Kidney capillary endothelial cell (primary cell): ENCODE measurements at regions not wholly inside any gene's neighbourhood (a gene's known extent, or its start where the extent isn't known, plus 50 kb on each side); places are given as distances from the start of the nearest gene placed in this dataset.
"Not testable (repeated sequence)": the region's sequence is repeated elsewhere in the genome, so short reads cannot be mapped to it uniquely, and the experiment has no call there.

ENCODE experiments used
- DNase-seq: peaks from one replicate; pipeline ENCODE4 v3.0.0-alpha.2; 2018; ENCODE audit warnings: low spot score

- DNase-seq: peak; percentile 38
Observed at GRCh38 chr3:152581951-152582350, 253.0 kb upstream of the P2RY1 start.

GRCh38 chr3:152583963-152584362 is 251.0 kb upstream of the P2RY1 start:
- no peak for DNase-seq

DNA sequence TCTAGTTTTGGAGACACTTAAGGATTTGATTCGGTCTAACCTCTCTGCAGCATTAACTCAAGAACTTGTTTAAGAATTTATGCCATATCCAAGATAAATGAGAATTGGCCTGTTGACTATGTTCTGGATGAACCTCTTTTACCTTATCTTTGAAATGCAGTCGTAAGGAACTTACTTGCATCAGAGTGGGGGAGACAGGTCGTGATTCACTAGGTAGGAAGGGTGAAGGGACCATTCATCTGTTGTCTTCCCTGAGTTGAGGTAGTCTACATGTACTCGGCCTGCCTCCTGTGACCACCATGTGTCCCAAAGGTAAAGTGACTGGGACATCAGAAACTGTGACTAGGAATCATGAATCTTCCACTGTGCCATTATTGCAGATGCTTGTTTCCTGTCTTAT is 248.0 kb upstream of the P2RY1 start:
- no peak for DNase-seq

DNA sequence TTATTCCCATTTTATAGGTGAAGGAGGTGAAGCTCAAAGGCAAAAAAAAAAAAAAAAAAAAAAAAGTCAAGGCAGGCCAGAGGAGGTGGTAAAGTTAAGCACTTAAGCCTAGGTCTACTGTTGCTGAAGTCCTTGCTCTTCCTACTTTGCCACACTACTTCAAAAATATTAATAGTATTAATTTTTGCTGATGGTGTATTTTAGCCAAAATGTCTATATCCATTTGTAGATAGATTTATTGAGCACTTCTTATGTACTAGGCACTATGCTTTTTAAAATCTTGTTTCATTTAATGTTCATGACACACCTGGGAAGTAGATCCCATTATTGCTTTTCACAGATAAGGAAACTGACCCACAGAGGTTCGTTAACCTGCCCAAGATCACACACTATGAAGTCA is 247.1 kb upstream of the P2RY1 start:
- no peak for DNase-seq

DNA sequence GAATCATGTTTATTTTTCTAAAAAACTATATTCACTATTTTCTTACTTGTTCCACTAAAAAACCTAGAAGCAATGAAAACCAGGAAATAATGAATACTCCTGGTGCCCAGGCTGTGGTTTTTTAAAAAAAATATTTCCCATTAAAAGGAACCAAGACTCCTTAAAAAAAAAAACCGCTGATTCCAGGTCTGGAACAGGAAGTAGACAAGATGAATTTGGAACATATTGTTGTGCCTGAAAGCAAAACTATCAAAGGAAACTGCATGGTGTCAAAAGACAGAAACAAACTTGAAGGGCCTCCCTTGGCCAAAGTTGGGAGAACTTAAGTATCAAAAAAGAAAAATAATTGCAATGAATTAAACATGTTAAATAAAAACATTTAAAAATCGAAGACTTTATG is 245.3 kb upstream of the P2RY1 start:
- no peak for DNase-seq

DNA sequence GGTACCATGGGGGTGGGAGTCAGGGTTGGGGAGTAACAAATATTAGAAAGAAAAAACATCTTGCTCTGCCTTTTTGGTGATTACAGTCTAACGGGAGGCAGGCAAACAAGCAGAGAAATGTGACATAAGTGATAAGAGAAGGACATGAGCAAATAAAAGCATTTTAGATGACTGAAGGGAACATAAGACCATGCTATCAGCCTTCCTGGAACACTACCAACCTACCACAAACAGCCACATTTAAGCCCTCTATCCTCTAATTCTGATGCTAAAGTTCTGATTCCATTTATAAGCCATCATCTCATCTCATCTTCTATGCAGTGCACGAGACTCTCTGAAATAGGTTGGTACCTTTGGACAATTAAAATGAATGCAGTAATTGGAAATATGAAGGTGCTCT is 243.4 kb upstream of the P2RY1 start:
- DNase-seq: no peak

DNA sequence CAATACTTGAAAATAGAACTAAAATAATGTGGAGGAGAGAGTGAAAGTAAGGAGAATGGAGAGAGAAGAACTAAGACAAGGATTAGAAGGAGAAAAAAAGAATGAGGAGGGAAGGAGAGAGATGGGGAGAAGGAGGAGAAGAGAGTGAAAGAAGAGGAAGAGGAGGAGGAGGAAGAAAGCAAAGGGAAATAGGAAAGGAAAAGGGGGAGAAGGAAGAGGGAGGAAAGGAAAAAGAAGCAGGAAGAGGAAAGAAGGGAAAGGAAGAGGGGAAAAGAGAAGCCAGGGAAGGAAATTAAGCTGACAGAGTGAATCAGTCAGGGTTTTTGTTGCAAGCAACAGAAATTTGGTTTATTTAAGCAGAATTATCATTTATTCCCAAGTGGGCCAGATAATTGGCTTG is 241.7 kb upstream of the P2RY1 start:
- no peak for DNase-seq

DNA sequence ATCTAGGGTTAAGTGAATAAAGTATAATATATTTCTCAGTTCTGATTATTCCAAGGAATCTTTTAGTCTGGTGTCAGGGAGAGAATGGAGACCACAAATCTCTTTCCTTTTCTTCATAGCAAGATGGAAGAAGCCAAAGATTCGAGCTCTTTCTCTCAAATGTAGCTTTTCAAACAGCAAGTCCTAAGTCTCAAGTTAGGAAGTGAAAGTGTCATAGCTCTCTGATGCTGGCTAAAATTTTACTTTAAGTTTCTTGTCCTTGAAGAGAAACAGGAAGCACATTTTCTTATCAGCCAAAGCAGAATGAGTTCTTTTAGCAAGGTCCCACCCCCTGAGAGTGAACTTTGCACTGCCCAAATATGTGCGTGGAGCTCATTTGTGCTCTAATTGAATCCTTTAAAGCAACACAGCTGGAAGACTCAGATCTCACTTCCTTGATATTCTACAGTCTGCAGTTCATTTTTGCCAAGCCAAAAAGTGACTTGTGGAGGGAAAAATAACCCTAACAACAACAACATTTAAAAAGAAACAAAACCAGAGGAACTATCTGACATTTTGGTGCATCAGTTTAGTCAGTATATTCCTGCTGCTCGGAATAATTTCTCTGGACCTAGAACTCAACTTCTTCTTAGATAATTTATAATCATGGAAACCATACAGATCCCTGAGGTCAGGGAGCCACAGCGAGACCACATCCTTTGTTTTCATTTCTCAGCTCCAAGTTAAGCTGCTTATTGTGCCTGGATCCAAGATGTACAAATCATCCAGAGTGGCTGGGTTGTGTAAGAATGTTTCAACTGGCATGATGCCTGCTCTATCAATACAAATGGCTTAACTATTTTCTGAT is 238.7 kb upstream of the P2RY1 start:
- DNase-seq: peak; percentile 23

- not testable (repeated sequence) for DNase-seq
Observed at GRCh38 chr3:152596832-152597231, 238.1 kb upstream of the P2RY1 start.

- no peak for DNase-seq
Observed at GRCh38 chr3:152606146-152606545, 228.8 kb upstream of the P2RY1 start.

GRCh38 chr3:152607179-152607578 is 227.8 kb upstream of the P2RY1 start:
- DNase-seq: no peak

GRCh38 chr3:152608696-152609594 is 226.0 kb upstream of the P2RY1 start:
- no peak for DNase-seq

DNA sequence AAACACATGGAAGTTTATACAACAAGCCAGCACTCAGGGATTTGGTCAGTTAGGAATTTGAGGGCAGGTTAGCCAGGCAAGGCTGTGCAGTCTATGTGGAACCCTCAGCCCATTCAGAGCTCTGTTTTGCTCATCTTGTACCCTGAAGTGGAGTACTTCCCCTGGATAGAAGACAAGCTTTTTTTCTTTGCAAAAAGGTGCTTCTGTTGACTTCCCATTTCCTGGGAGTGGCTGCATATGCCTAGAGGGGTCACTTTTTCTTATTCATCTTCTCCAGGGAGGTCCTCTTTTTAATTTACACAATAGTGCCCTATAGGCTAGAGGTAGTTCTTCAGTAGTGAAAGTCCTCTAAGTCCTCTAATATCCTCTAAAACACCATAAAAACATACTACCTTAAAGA is 225.0 kb upstream of the P2RY1 start:
- DNase-seq: no peak

- no peak for DNase-seq
Observed at GRCh38 chr3:152610622-152611021, 224.3 kb upstream of the P2RY1 start.

DNA sequence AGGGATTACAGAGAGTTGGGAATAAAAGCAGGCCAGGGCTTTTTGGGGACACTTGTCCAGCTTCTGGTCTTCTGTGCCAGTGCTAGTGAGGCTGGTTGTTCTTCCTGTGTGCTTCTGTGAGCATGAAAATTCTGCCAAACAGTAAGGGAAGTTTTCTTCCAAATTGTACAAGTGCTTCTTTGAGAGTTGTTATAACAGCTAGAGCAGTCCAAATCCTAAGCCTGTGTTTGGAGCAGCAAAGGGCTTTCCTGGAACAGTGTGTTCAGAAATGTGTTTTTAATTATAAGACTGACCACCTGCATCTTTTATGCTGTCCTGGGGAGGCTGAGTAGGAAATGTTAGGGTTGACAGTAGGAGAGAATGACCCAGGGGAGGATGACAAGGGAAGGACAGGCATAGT is 223.0 kb upstream of the P2RY1 start:
- DNase-seq: no peak

GRCh38 chr3:152613851-152614250 is 221.1 kb upstream of the P2RY1 start:
- no peak for DNase-seq

DNA sequence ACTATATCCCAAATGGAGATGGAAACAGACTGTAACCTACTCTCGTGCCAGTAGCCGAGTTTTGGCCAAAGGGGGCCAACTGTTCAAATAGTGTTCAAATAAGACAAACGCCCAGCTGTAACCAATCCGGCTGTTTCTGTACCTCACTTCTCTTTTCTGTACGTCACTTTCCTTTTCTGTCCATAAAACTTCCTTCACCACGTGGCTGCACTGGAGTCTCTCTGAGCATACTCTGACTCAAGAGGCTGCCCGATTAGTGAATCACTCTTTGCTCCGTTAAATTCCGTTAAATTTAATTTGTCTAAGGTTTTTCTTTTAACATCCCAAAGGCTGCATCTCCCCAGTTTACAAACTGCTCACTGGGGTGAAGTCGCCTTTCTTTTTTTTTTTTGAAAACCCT is 219.2 kb upstream of the P2RY1 start:
- no peak for DNase-seq

GRCh38 chr3:152617609-152618008 is 217.3 kb upstream of the P2RY1 start:
- no peak for DNase-seq

DNA sequence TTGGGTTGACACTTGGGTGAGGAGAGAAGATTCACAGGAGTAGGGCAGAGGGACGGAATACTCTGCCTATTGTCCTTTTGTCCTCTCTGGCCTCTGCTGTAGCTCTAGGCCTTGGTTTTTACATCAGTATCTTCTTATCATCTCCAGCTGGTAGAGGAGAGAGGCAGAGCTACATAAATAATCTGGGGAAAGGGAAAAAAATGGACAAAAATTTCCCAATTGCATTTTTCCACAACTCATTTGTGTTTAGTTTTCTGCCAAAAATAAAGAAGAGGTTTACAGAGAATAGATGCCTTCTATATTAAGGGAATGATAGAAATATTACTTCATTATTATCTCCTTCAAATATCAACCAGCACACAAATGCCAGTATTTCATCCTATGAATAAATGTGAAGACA is 216.4 kb upstream of the P2RY1 start:
- no peak for DNase-seq

- no peak for DNase-seq
Observed at GRCh38 chr3:152619691-152620090, 215.2 kb upstream of the P2RY1 start.

DNA sequence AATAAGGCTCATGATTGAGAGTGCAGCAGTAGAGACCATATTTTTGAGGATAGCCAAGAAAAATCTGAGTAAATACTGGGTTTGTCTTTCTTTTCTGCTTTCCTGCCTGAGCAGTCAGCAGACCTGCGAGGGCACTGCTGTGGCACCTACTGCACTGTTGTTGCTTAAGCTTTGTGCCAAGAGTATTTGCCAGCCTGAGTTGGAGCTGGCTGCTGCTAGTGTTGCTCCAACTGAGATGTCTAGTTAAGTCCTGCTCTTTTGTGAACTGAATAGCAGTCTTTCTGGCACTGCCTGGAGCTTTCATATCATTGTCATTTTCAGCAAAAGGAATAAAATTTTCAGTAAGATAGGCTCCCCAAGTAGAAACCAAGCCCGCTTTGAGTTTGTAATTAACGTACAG is 214.5 kb upstream of the P2RY1 start:
- DNase-seq: no peak

GRCh38 chr3:152621006-152621868 is 213.7 kb upstream of the P2RY1 start:
- no peak for DNase-seq
